H1 (cell line): ENCODE measurements at regions not wholly inside any gene's neighbourhood (a gene's known extent, or its start where the extent isn't known, plus 50 kb on each side); places are given as distances from the start of the nearest gene placed in this dataset.

ENCODE experiments used
- CTCF ChIA-PET: fragments of 300-600 bp; sonication (Branson Sonifier 250); formaldehyde crosslinking; loops from one replicate; lab custom pipeline; 2021; ENCODE audit not compliant: partially characterized antibody; lab: Charles Lee
- POLR2A ChIA-PET: fragments of 300-600 bp; sonication (Branson Sonifier 250); formaldehyde crosslinking; loops from one replicate; lab custom pipeline; 2021; ENCODE audit warnings: inconsistent platforms; ENCODE audit not compliant: partially characterized antibody; lab: Charles Lee
- DNase-seq, 2 experiments: peaks; one replicate each; pipeline versions ENCODE4 v3.0.0 to v3.0.0-alpha.2; 2010 to 2022; ENCODE audit warnings: low spot score in 2 of 2, low read depth in 1 of 2, mixed read lengths in 1 of 2
- FAIRE-seq: peaks from 2 replicates; lab custom pipeline; 2011; peaks lifted over from hg19 to GRCh38; lab: Jason Lieb, UNC
- H2AFZ ChIP-seq: 2 replicates; pipeline ENCODE4 v1.8.1; 2012; ENCODE audit warnings: low read length, inconsistent platforms
- H2AK5ac ChIP-seq: 2 replicates; pipeline ENCODE4 v1.6.1; 2013; ENCODE audit warnings: low read depth, low read length
- H2BK120ac ChIP-seq: replicated peaks from 2 replicates; pipeline ENCODE3; 2013; ENCODE audit warnings: low read depth, low read length, inconsistent platforms
- H2BK12ac ChIP-seq: 2 replicates; pipeline ENCODE4 v1.6.1; 2013; ENCODE audit warnings: low read depth, low read length
- H2BK15ac ChIP-seq: 2 replicates; pipeline ENCODE4 v1.6.1; 2013; ENCODE audit warnings: low read length
- H2BK20ac ChIP-seq: 2 replicates; pipeline ENCODE4 v1.6.1; 2013; ENCODE audit warnings: low read length
- H2BK5ac ChIP-seq: 2 replicates; pipeline ENCODE4 v1.6.1; 2013; ENCODE audit warnings: low read depth, low read length
- H3K14ac ChIP-seq: 2 replicates; pipeline ENCODE4 v1.6.1; 2013; ENCODE audit warnings: inconsistent platforms; ENCODE audit not compliant: insufficient read length
- H3K18ac ChIP-seq: 2 replicates; pipeline ENCODE4 v1.6.1; 2013; ENCODE audit warnings: low read length; ENCODE audit errors: extremely low read depth
- H3K23ac ChIP-seq: 2 replicates; pipeline ENCODE4 v1.6.1; 2013; ENCODE audit warnings: inconsistent platforms; ENCODE audit not compliant: insufficient read length
- H3K23me2 ChIP-seq: 2 replicates; pipeline ENCODE4 v1.6.1; 2013; ENCODE audit warnings: low read depth, low read length
- H3K27ac ChIP-seq: 2 replicates; pipeline ENCODE4 v1.6.1; 2011; ENCODE audit warnings: low read depth, low read length, inconsistent platforms
- H3K27me3 ChIP-seq, 4 experiments: replicated peaks in 1 of 4; 1 replicate in 1 of 4; 2 replicates in 3 of 4; pipeline versions ENCODE4 v1.6.1 to v1.8.1; 2011 to 2013; ENCODE audit warnings: low read length in 3 of 4, mild to moderate bottlenecking in 3 of 4, inconsistent platforms in 2 of 4, mixed read lengths in 2 of 4, moderate library complexity in 1 of 4; ENCODE audit not compliant: control insufficient read depth in 3 of 4, insufficient read depth in 3 of 4; ENCODE audit errors: extremely low read depth in 1 of 4
- H3K36me3 ChIP-seq, 4 experiments: 2 replicates each; pipeline versions ENCODE4 v1.6.1 to v1.8.1; 2011 to 2013; ENCODE audit warnings: mild to moderate bottlenecking in 4 of 4, low read length in 3 of 4, moderate library complexity in 2 of 4, control low read depth in 1 of 4, inconsistent platforms in 1 of 4; ENCODE audit not compliant: insufficient read depth in 4 of 4, control insufficient read depth in 2 of 4
- H3K4ac ChIP-seq: replicated peaks from 2 replicates; pipeline ENCODE3; 2013; ENCODE audit warnings: low read length, low read depth, mixed read lengths, inconsistent platforms; ENCODE audit not compliant: insufficient read length
- H3K4me1 ChIP-seq, 4 experiments: replicated peaks in 1 of 4; 1 replicate in 1 of 4; 2 replicates in 3 of 4; pipeline versions ENCODE4 v1.6.1 to v1.8.1; 2011 to 2013; ENCODE audit warnings: low read length in 3 of 4, inconsistent platforms in 2 of 4, mixed read lengths in 1 of 4; ENCODE audit not compliant: insufficient read depth in 4 of 4, control insufficient read depth in 3 of 4
- H3K4me2 ChIP-seq, 2 experiments: 2 replicates each; pipeline versions ENCODE4 v1.6.1 to v1.8.1; 2011 to 2013; ENCODE audit warnings: low read depth in 2 of 2, low read length in 2 of 2, control low read depth in 1 of 2, inconsistent platforms in 1 of 2, mild to moderate bottlenecking in 1 of 2; ENCODE audit not compliant: insufficient read depth in 1 of 2
- H3K4me3 ChIP-seq, 4 experiments: fragments of 200-600, 300-600 bp in 1 of 4; sonication (generic), shearing (Covaris generic), sonication (Bioruptor Twin) in 1 of 4; 2 replicates each; pipeline versions ENCODE4 v1.5.1 to v1.8.1; 2011 to 2016; ENCODE audit warnings: low read length in 4 of 4, low read depth in 3 of 4, control low read depth in 2 of 4, inconsistent platforms in 2 of 4, mild to moderate bottlenecking in 2 of 4, mixed read lengths in 1 of 4, moderate library complexity in 1 of 4; ENCODE audit not compliant: insufficient read depth in 2 of 4; ENCODE audit errors: extremely low read depth in 1 of 4
- H3K56ac ChIP-seq: replicated peaks from 2 replicates; pipeline ENCODE3; 2013; ENCODE audit warnings: low read depth, mild to moderate bottlenecking, mixed read lengths, low read length, inconsistent platforms; ENCODE audit not compliant: insufficient read length
- H3K79me1 ChIP-seq: 2 replicates; pipeline ENCODE4 v1.6.1; 2013; ENCODE audit warnings: low read depth, low read length, control low read depth
- H3K79me2 ChIP-seq, 2 experiments: 2 replicates each; pipeline versions ENCODE4 v1.6.1 to v1.8.1; 2012 to 2013; ENCODE audit warnings: low read length in 2 of 2, mild to moderate bottlenecking in 2 of 2, inconsistent platforms in 1 of 2; ENCODE audit not compliant: insufficient read depth in 2 of 2, control insufficient read depth in 1 of 2
- H3K9ac ChIP-seq, 4 experiments: replicated peaks in 1 of 4; 1 replicate in 1 of 4; 2 replicates in 3 of 4; pipeline versions ENCODE4 v1.6.1 to v1.8.1; 2011 to 2013; ENCODE audit warnings: low read depth in 3 of 4, low read length in 3 of 4, control low read depth in 2 of 4, mild to moderate bottlenecking in 2 of 4, moderate library complexity in 2 of 4, inconsistent platforms in 1 of 4; ENCODE audit errors: extremely low read depth in 1 of 4
- H3K9me3 ChIP-seq, 2 experiments: 2 replicates each; pipeline versions ENCODE4 v1.6.1 to v1.8.1; 2012 to 2013; ENCODE audit warnings: mild to moderate bottlenecking in 2 of 2, moderate library complexity in 2 of 2, control low read depth in 1 of 2, inconsistent platforms in 1 of 2, low read depth in 1 of 2, low read length in 1 of 2, mixed read lengths in 1 of 2; ENCODE audit not compliant: insufficient read depth in 2 of 2
- H4K20me1 ChIP-seq, 2 experiments: replicated peaks in 1 of 2; 2 replicates each; pipeline versions ENCODE3 to v1.8.1; 2011 to 2013; ENCODE audit warnings: inconsistent platforms in 2 of 2, low read length in 2 of 2, mild to moderate bottlenecking in 1 of 2; ENCODE audit not compliant: insufficient read depth in 2 of 2, control insufficient read depth in 1 of 2
- H4K5ac ChIP-seq: 2 replicates; pipeline ENCODE4 v1.6.1; 2013; ENCODE audit warnings: low read length, low read depth, mixed read lengths, inconsistent platforms; ENCODE audit not compliant: insufficient read length
- H4K8ac ChIP-seq: 2 replicates; pipeline ENCODE4 v1.8.0; 2013; ENCODE audit warnings: mild to moderate bottlenecking, moderate library complexity, low read length, inconsistent platforms; ENCODE audit not compliant: insufficient read depth; ENCODE audit errors: extremely low read depth
- H4K91ac ChIP-seq: replicated peaks from 2 replicates; pipeline ENCODE3; 2013; ENCODE audit warnings: low read length, mixed read lengths, inconsistent platforms; ENCODE audit not compliant: insufficient read length
- KDM1A ChIP-seq: fragments of 200-600, 300-600 bp; sonication (generic); IDR thresholded peaks from 2 replicates; pipeline ENCODE4 v1.7.1; 2016; ENCODE audit warnings: mild to moderate bottlenecking, low read length, borderline replicate concordance
- RAD21 ChIP-seq, 2 experiments: IDR thresholded peaks in 1 of 2; conservative IDR thresholded peaks in 1 of 2; 2 replicates each; pipeline ENCODE4 v1.6.1; 2011; ENCODE audit warnings: low read depth in 2 of 2, low read length in 2 of 2, improper control_type of control experiment in 1 of 2, inconsistent platforms in 1 of 2, mild to moderate bottlenecking in 1 of 2, moderate library complexity in 1 of 2
- SAP30 ChIP-seq: fragments of 300-600 bp; sonication (generic); IDR thresholded peaks from 2 replicates; pipeline ENCODE4 v1.7.1; 2012; ENCODE audit warnings: low read length, moderate library complexity, mild to moderate bottlenecking, inconsistent platforms; ENCODE audit not compliant: insufficient read depth, insufficient replicate concordance
- WGBS, 2 experiments: shearing (Covaris generic) in 1 of 2; methylation state at CpG; one replicate each; pipeline versions ENCODE4 v1.1.6 to v1.1.7; 2013 to 2015; ENCODE audit warnings: low lambda C conversion rate in 2 of 2, mixed read lengths in 2 of 2, inconsistent platforms in 1 of 2, low coverage in 1 of 2, missing lambda C conversion rate in 1 of 2; ENCODE audit not compliant: insufficient replicate concordance in 2 of 2, insufficient coverage in 1 of 2, insufficient read length in 1 of 2; ENCODE audit errors: extremely low coverage in 1 of 2, missing lambda C conversion rate in 1 of 2; 5-methylcytosine and 5-hydroxymethylcytosine counted together
- TF ChIP-seq, protein P1 (sequence below): IDR thresholded peaks from 2 replicates; pipeline ENCODE4 v1.6.1; 2011; ENCODE audit warnings: low read depth, mild to moderate bottlenecking, low read length; ENCODE audit not compliant: insufficient read depth

GRCh38 chr4:43776371-43776770 lies 672.2 kb downstream of the KCTD8 start:
- Histone ChIP-seq H3K56ac (no peak overlapping the region), H2BK20ac (no peak overlapping the region), H3K79me2 (no peaks in the 10 kb centered on the region), H3K23ac (no peak overlapping the region), H2BK15ac (no peak overlapping the region), H4K20me1 (no peaks in the 10 kb centered on the region), H4K8ac (no peak overlapping the region), H3K14ac (no peak overlapping the region), H3K27me3 (no peaks in the 10 kb centered on the region), H3K27ac (no peak overlapping the region), H3K4me3 (no peak overlapping the region), H2BK12ac (no peak overlapping the region), H3K4ac (no peak overlapping the region), H2BK120ac (no peak overlapping the region), H3K23me2 (no peaks in the 10 kb centered on the region), H3K4me2 (no peak overlapping the region), H4K5ac (no peak overlapping the region), H3K9me3 (no peaks in the 10 kb centered on the region), H4K91ac (no peak overlapping the region), H2BK5ac (no peak overlapping the region), H3K18ac (no peak overlapping the region), H3K9ac (no peak overlapping the region), H3K36me3 (no peaks in the 10 kb centered on the region), H2AK5ac (no peak overlapping the region), H3K4me1 (0 out of 7 replicates have a peak, but pooled peaks cover 0 to 3% (median 0%) of the 10 kb centered on the region in 4 experiments), H3K79me1 (no peaks in the 10 kb centered on the region), H2AFZ (no peak overlapping the region)
- ChIA-PET POLR2A (no interaction called here), CTCF (interaction anchor here (1.1 to 1.9 kb wide), 2 partner anchors 21 to 31 kb away, joined by 3 to 4 read pairs; no protein-coding TSS in a partner anchor)
- DNase-seq (no peak), FAIRE-seq (no peak)
- TF ChIP-seq, protein P1, sequence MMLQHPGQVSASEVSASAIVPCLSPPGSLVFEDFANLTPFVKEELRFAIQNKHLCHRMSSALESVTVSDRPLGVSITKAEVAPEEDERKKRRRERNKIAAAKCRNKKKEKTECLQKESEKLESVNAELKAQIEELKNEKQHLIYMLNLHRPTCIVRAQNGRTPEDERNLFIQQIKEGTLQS = no peak
- TF ChIP-seq KDM1A (no peak), SAP30 (no peak), RAD21 (IDR thresholded peaks at IDR 0.05 in 1 of 2, conservative IDR thresholded peaks at IDR 0.05 in 1 of 2; ENCODE audit: low read depth in 2 of 2, low read length in 2 of 2) (peak in 1 of 2 experiments; percentile 13; a peak in 1 of 4 replicates)
- 81% methylated on average over 1 of the region's 1 CpG; no CpG with 5 or more reads in 1 of the 2 experiments for WGBS, 2 experiments
